ENCODE measurements at regions not wholly inside any gene's neighbourhood (a gene's known extent, or its start where the extent isn't known, plus 50 kb on each side); places are given as distances from the start of the nearest gene placed in this dataset.

- no peak for DNase-seq (ENCODE audit: extremely low spot score, insufficient read length, low read depth)
- no peak for FAIRE-seq
Observed at GRCh38 chr16:64486561-64486960, 635.3 kb downstream of the CDH11 start.

DNA sequence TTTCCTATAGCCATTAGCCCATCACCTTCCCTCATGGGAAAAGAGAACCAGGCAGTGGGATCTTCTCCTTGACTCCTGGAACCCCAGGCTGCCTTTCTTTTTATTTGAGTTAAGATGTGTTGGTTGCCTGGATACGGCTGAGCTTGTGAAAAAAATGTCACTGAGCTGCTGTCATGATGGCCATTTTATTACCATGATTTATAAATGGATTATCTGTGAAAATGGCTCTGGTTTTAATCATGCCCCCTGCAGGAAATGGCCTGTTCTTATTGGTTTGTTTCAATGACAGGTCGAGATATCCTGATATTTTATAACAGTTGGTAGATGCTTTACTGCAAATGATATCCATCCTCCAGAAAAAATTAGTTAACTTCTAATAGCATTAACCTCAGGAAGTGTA is 640.4 kb downstream of the CDH11 start:
- no peak for DNase-seq (ENCODE audit: extremely low spot score, insufficient read length, low read depth)
- FAIRE-seq: no peak

DNA sequence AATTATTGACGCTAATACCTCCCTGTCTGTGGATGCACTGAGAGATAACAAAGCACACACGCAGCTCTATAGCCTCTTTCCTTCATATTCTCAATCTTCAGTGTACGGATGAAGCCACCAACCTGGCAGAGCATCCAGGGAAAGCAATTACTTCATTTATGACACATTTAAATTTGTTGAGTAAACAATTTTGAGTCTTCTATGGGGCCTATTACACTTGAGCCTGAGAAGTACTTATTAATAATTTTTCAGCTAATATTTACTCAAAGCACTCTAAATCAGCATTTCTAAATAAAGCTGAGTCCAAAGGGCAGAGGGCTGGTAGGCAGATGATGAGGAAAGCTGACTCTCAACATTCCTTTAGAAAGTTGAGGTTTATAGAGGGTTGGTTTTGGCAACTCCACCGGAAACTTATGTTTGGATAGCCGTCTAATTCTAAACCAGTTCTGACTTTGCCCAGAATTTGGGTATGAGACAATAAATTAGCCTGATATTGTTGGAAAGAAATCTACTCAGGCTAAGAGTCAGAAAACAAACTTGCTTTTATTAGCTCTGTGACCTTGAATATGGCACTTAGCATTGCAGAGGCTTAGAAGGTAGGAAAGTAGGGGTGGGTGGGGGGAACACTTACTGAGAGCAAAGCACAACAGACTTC is 643.5 kb downstream of the CDH11 start:
- FAIRE-seq (no peak), DNase-seq (ENCODE audit: extremely low spot score, insufficient read length, low read depth) (no peak)

GRCh38 chr16:64475627-64476351 is 646.1 kb downstream of the CDH11 start:
- FAIRE-seq: no peak
- no peak for DNase-seq (ENCODE audit: extremely low spot score, insufficient read length, low read depth)

DNA sequence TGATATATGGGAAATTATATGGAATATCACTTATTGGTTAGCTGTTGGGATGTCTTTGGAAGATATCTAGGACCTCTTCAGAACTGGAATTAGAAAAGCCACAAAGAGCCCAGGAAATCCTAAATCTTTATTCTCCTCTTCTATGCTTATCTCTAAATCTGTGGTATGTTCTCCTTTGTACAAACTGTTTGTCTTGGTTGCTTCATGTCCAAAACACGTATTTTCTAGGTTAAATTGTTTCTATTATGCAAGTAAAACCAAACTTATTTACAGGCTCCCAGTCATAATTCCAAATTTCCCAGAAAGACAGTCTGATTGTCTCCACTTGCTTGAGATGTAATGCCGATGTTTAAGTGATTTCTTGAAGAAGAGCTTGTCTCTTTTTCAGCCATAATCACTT is 650.9 kb downstream of the CDH11 start:
- no peak for FAIRE-seq
- no peak for DNase-seq (ENCODE audit: extremely low spot score, insufficient read length, low read depth)

- no peak for FAIRE-seq
- DNase-seq (ENCODE audit: extremely low spot score, insufficient read length, low read depth): no peak
Observed at GRCh38 chr16:64469906-64470702, 651.8 kb downstream of the CDH11 start.

DNA sequence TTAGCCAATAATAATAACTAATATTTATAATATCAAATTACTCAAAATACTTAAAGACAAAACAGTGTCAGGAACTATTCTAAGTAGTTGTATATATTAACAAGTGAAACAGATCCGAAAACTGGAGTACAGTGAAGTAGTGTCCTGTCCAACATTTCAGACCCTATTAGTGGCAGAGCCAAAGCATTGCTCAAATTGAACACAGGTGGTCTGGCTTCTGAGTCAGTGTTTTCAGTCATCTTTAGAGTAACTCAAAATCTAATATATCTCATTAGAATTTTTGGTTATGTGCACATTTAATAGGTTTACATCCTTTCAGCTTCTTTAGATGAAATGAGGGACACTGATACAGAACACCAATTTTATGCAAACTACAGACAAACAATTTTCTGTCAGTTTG is 652.5 kb downstream of the CDH11 start:
- DNase-seq (ENCODE audit: extremely low spot score, insufficient read length, low read depth): no peak
- FAIRE-seq: no peak

- FAIRE-seq: no peak
- DNase-seq (ENCODE audit: extremely low spot score, insufficient read length, low read depth): no peak
Observed at GRCh38 chr16:64468515-64469090, 653.3 kb downstream of the CDH11 start.

- FAIRE-seq (no peak), DNase-seq (ENCODE audit: extremely low spot score, insufficient read length, low read depth) (no peak)
Observed at GRCh38 chr16:64459821-64460220, 662.0 kb downstream of the CDH11 start.

DNA sequence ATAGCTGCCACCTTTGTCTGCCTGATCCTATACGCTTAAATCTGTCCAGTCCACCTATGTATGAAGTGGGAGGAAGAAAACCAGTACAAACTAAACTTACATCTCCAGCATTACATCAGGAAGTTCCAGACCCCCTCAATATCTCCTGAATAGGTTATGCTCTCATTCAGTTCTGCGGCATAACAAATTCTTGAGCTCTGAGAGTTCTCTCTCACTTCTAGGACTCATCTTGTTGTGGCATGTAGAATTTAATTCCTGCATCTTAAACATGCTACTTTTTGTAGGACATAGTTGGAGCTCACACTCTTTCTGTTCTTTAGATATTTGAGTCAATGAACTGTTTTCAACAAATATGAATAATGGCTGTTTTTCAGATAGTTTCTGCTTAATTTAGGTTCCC is 662.5 kb downstream of the CDH11 start:
- FAIRE-seq: no peak

GRCh38 chr16:64455275-64455674 is 666.6 kb downstream of the CDH11 start:
- no peak for FAIRE-seq

More for the DNA sequence above, 662.5 kb downstream of the CDH11 start:
- DNase-seq (ENCODE audit: extremely low spot score, insufficient read length, low read depth): no peak

DNA sequence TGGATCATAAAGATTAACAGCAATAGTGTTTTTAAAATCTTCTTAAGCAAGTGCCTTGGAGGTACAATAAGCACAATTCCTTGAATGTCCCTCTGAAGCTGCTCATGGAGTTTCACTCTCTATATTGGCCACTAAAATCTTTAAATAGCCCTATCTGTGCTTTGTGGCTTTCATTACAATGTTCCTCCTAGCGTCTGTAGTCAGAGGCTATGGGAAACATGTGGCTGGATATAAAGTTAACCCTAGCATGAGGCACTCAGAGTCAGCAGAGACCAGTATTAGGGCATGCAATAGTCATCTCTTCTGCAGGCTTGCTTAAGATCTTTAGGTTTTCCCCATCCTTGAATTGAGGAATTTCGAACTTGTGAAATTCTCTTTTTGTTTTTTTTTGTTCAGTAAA is 668.2 kb downstream of the CDH11 start:
- FAIRE-seq (no peak), DNase-seq (ENCODE audit: extremely low spot score, insufficient read length, low read depth) (no peak)

More at GRCh38 chr16:64455275-64455674, 666.6 kb downstream of the CDH11 start:
- DNase-seq (ENCODE audit: extremely low spot score, insufficient read length, low read depth): no peak

GRCh38 chr16:64452446-64452845 is 669.4 kb downstream of the CDH11 start:
- DNase-seq (ENCODE audit: extremely low spot score, insufficient read length, low read depth) (no peak), FAIRE-seq (no peak)

DNA sequence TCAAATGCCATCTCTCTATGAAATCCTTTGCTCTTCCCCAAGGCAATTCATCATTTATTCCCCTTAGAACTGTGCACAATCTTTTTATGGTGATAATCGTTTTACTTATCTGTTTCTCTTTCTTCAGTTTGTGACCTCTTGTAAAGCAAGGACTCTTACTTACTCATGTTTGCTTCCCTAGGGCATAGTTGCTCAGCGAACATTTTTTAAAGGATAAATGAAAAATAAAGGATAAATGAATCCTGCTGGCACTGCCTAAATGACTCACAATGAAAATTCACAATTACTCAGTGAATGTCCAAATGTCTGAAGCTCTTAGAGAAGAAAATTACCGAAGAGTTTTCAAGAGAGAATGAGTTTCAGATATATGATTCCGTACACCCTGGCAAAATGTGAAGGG is 671.7 kb downstream of the CDH11 start:
- FAIRE-seq (no peak), DNase-seq (ENCODE audit: extremely low spot score, insufficient read length, low read depth) (no peak)

- no peak for DNase-seq (ENCODE audit: extremely low spot score, insufficient read length, low read depth)
- FAIRE-seq: no peak
Observed at GRCh38 chr16:64449506-64449905, 672.4 kb downstream of the CDH11 start.

- FAIRE-seq (no peak), DNase-seq (ENCODE audit: extremely low spot score, insufficient read length, low read depth) (no peak)
Observed at GRCh38 chr16:64445649-64446048, 676.2 kb downstream of the CDH11 start.

DNA sequence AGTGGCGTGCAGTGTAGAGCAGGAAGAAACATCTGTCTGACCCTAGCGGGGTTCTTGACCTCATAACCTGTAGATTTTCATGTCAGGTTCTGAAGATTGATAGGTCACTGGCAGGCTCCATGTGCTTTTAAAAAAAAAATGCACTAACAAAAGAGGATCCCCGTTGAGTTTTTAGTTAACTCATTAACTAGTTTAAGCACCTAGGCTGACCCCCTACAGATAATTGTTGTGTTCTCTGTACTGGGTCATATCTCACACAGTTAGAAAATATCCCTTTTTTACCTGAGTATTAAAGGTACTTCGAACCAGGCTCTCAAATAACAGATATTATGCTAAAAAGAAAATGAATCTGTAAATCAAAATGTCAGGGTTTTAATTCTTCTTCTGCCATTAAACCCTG is 676.6 kb downstream of the CDH11 start:
- DNase-seq (ENCODE audit: extremely low spot score, insufficient read length, low read depth): no peak
- no peak for FAIRE-seq

DNA sequence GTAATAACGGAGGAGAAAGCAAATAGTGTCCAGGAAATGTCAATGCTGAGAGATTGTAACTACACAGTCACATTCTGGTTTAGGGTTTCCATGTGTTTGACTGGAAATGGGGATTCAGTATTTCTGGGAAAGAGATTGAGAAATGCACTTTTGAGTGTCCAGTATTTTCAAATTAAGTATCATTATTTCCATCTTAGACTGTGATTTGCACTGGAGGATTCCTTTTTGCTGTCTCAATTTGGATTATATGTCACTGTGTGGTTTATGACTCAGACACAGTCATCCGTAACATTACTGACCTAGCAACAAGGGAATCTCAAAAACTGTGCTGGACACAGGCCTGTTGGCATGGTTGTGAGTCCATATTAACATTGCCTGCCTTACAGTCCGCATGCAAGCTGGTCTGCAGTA is 681.4 kb downstream of the CDH11 start:
- no peak for DNase-seq (ENCODE audit: extremely low spot score, insufficient read length, low read depth)
- FAIRE-seq: no peak

- FAIRE-seq (no peak), DNase-seq (ENCODE audit: extremely low spot score, insufficient read length, low read depth) (no peak)
Observed at GRCh38 chr16:64440005-64440404, 681.9 kb downstream of the CDH11 start.

GRCh38 chr16:64437706-64438324 is 684.0 kb downstream of the CDH11 start:
- no peak for DNase-seq (ENCODE audit: extremely low spot score, insufficient read length, low read depth)
- no peak for FAIRE-seq
